PFSK-1 (cell line): ENCODE measurements at regions not wholly inside any gene's neighbourhood (a gene's known extent, or its start where the extent isn't known, plus 50 kb on each side); places are given as distances from the start of the nearest gene placed in this dataset.

ENCODE experiments used
- REST ChIP-seq, 2 experiments: IDR thresholded peaks; 2 replicates each; pipeline versions ENCODE4 v1.6.1 to v1.8.0; 2011 to 2012; ENCODE audit warnings: low read depth in 2 of 2, low read length in 2 of 2, control low read depth in 1 of 2, inconsistent platforms in 1 of 2, mild to moderate bottlenecking in 1 of 2, moderate library complexity in 1 of 2; ENCODE audit not compliant: insufficient read depth in 1 of 2
- TAF1 ChIP-seq: IDR thresholded peaks from 2 replicates; pipeline ENCODE4 v1.6.1; 2012; ENCODE audit warnings: low read length, control low read depth, borderline replicate concordance; ENCODE audit not compliant: insufficient read depth

- TF ChIP-seq TAF1 (no peak), REST (IDR thresholded peaks at IDR 0.05; ENCODE audit: insufficient read depth in 1 of 2, low read depth in 2 of 2, low read length in 2 of 2) (no peak)
These were observed 118.6 kb upstream of the GRIN2B start for GRCh38 chr12:14099994-14100393.
